WTC11 (cell line): ENCODE measurements at regions not wholly inside any gene's neighbourhood (a gene's known extent, or its start where the extent isn't known, plus 50 kb on each side); places are given as distances from the start of the nearest gene placed in this dataset.

ENCODE experiments used
- TP53 ChIP-seq: sonication (generic); formaldehyde crosslinking; IDR thresholded peaks from 2 replicates; pipeline ENCODE4 v1.8.1; 2023; ENCODE audit warnings: mild to moderate bottlenecking, missing genetic modification reagents
- TF ChIP-seq, protein P1 (sequence below): sonication (generic); formaldehyde crosslinking; IDR thresholded peaks from 2 replicates; pipeline ENCODE4 v1.8.1; 2022; ENCODE audit warnings: mild to moderate bottlenecking, moderate library complexity, missing genetic modification reagents

DNA sequence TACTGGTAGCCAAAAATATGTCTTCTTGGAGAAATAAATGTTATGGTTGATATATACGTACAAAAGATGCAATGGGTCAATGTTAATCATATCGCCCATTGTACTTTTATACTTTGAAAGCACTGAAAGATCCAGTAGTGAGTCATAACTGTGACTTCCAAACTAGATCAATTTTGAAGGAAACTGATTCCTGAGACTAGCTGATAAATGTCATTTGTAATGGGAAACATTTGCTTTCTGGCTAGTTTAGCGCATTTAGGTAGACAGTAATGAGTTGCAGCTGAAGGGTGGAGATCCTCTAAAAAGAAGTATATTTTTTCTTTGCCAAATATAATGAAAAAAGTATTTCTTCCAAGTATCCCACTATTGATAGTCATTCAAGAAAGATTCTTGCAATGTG lies 53.5 kb upstream of the ARHGAP21 start:
- TF ChIP-seq, protein P1, sequence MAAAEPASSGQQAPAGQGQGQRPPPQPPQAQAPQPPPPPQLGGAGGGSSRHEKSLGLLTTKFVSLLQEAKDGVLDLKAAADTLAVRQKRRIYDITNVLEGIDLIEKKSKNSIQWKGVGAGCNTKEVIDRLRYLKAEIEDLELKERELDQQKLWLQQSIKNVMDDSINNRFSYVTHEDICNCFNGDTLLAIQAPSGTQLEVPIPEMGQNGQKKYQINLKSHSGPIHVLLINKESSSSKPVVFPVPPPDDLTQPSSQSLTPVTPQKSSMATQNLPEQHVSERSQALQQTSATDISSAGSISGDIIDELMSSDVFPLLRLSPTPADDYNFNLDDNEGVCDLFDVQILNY (CRISPR knock-in tag) = no peak
- no peak for TF ChIP-seq TP53 (CRISPR knock-in tag)
